GM23338 (cell line): ENCODE measurements at regions not wholly inside any gene's neighbourhood (a gene's known extent, or its start where the extent isn't known, plus 50 kb on each side); places are given as distances from the start of the nearest gene placed in this dataset.

Experiments used
- ATAC-seq: fragments of 200-7000 bp; cut with Tn5 transposase; 3 replicates; pipeline ENCODE4 v1.9.1; 2020
- DNase-seq: peaks from one replicate; pipeline ENCODE4 v3.0.0-alpha.2; 2015; ENCODE audit warnings: low spot score
- H2AFZ ChIP-seq: fragments of 200-600 bp; sonication (generic); 2 replicates; pipeline ENCODE4 v1.8.0; 2016; ENCODE audit warnings: antibody characterized with exemption, mild to moderate bottlenecking, moderate library complexity
- H3F3A ChIP-seq: fragments of 200-600 bp; sonication (generic); replicated peaks from 2 replicates; pipeline ENCODE4 v1.8.0; 2017; ENCODE audit warnings: antibody characterized with exemption, mixed run types, low read depth
- H3K27ac ChIP-seq: fragments of 200-600 bp; sonication (generic); 2 replicates; pipeline ENCODE4 v1.6.1; 2016; ENCODE audit warnings: low read depth
- H3K27me3 ChIP-seq: fragments of 200-600 bp; sonication (generic); 2 replicates; pipeline ENCODE4 v1.8.0; 2016; ENCODE audit warnings: mild to moderate bottlenecking, mixed run types, moderate library complexity; ENCODE audit not compliant: insufficient read depth
- H3K36me3 ChIP-seq: fragments of 200-600 bp; sonication (generic); 2 replicates; pipeline ENCODE4 v1.8.0; 2016; ENCODE audit warnings: mild to moderate bottlenecking; ENCODE audit not compliant: insufficient read depth
- H3K4me1 ChIP-seq: fragments of 200-600 bp; sonication (generic); 2 replicates; pipeline ENCODE4 v1.8.0; 2016; ENCODE audit warnings: mild to moderate bottlenecking, moderate library complexity; ENCODE audit not compliant: insufficient read depth
- H3K4me2 ChIP-seq: fragments of 200-600 bp; sonication (generic); 2 replicates; pipeline ENCODE4 v1.7.1; 2017; ENCODE audit warnings: mixed run types
- H3K4me3 ChIP-seq: fragments of 200-600 bp; sonication (generic); 2 replicates; pipeline ENCODE4 v1.6.1; 2016; ENCODE audit warnings: mixed run types
- H3K79me2 ChIP-seq: fragments of 200-600 bp; sonication (generic); replicated peaks from 2 replicates; pipeline ENCODE4 v1.8.0; 2017; ENCODE audit warnings: mild to moderate bottlenecking; ENCODE audit not compliant: insufficient read depth
- H3K9me2 ChIP-seq: fragments of 200-600 bp; sonication (generic); 2 replicates; pipeline ENCODE4 v1.8.0; 2017; ENCODE audit not compliant: insufficient read depth
- H4K20me1 ChIP-seq: fragments of 200-600 bp; sonication (generic); replicated peaks from 2 replicates; pipeline ENCODE4 v1.8.0; 2017; ENCODE audit warnings: mild to moderate bottlenecking; ENCODE audit not compliant: insufficient read depth
- H3K27ac Mint-ChIP-seq: 2 replicates; pipeline ENCODE4 v1.8.0; 2020; ENCODE audit warnings: inconsistent platforms, mild to moderate bottlenecking, moderate library complexity, mixed read lengths
- H3K27me3 Mint-ChIP-seq: 3 replicates; pipeline ENCODE4 v1.8.0; 2022; ENCODE audit warnings: low read depth, mild to moderate bottlenecking, moderate library complexity, mixed read lengths, inconsistent platforms; ENCODE audit not compliant: insufficient read depth, poor library complexity
- H3K36me3 Mint-ChIP-seq: 3 replicates; pipeline ENCODE4 v1.8.0; 2021; ENCODE audit warnings: low read depth, mild to moderate bottlenecking, inconsistent platforms, moderate library complexity, mixed read lengths
- H3K4me1 Mint-ChIP-seq: 3 replicates; pipeline ENCODE4 v1.8.0; 2020; ENCODE audit warnings: mild to moderate bottlenecking, inconsistent platforms, mixed read lengths
- H3K4me3 Mint-ChIP-seq: 3 replicates; pipeline ENCODE4 v1.8.0; 2021; ENCODE audit warnings: moderate library complexity, mild to moderate bottlenecking, inconsistent platforms, mixed read lengths
- H3K9me3 Mint-ChIP-seq: 3 replicates; pipeline ENCODE4 v1.8.0; 2020; ENCODE audit warnings: moderate library complexity, mild to moderate bottlenecking, inconsistent platforms, mixed read lengths
- CREB1 ChIP-seq: fragments of 250-450 bp; sonication (Bioruptor Pico); IDR thresholded peaks from 2 replicates; pipeline ENCODE4 v1.5.0; 2020; ENCODE audit warnings: low read depth, mild to moderate bottlenecking, moderate library complexity
- ETS1 ChIP-seq: IDR thresholded peaks from 2 replicates; pipeline ENCODE4 v1.6.1; 2016; ENCODE audit warnings: antibody characterized with exemption
- EZH2phosphoT487 ChIP-seq: fragments of 200-600 bp; sonication (generic); IDR thresholded peaks from one replicate; pipeline ENCODE4 v1.8.1; 2018; ENCODE audit warnings: antibody characterized with exemption; ENCODE audit not compliant: unreplicated experiment
- JUNB ChIP-seq: IDR thresholded peaks from one replicate; pipeline ENCODE4 v1.6.1; 2016; ENCODE audit warnings: antibody characterized with exemption; ENCODE audit not compliant: unreplicated experiment
- NANOG ChIP-seq: IDR thresholded peaks from 2 replicates; pipeline ENCODE4 v1.6.1; 2016; ENCODE audit warnings: antibody characterized with exemption, borderline replicate concordance
- POLR2AphosphoS5 ChIP-seq: IDR thresholded peaks from 2 replicates; pipeline ENCODE4 v1.6.1; 2016; ENCODE audit warnings: antibody characterized with exemption, low read depth
- REST ChIP-seq: IDR thresholded peaks from one replicate; pipeline ENCODE4 v1.6.1; 2018; ENCODE audit warnings: antibody characterized with exemption; ENCODE audit not compliant: unreplicated experiment
- STAT1 ChIP-seq: IDR thresholded peaks from one replicate; pipeline ENCODE4 v1.6.1; 2016; ENCODE audit warnings: antibody characterized with exemption; ENCODE audit not compliant: unreplicated experiment
- ZNF114 ChIP-seq: fragments of 250-450 bp; sonication (Bioruptor Pico); IDR thresholded peaks from 2 replicates; pipeline ENCODE4 v1.5.0; 2020; ENCODE audit warnings: mild to moderate bottlenecking, moderate library complexity
- ZNF331 ChIP-seq: fragments of 250-450 bp; sonication (Bioruptor Pico); IDR thresholded peaks from 2 replicates; pipeline ENCODE4 v1.5.0; 2020; ENCODE audit warnings: low read depth, mild to moderate bottlenecking, moderate library complexity
- ZNF462 ChIP-seq: fragments of 250-450 bp; sonication (Bioruptor Pico); IDR thresholded peaks from 2 replicates; pipeline ENCODE4 v1.5.0; 2020; ENCODE audit warnings: mild to moderate bottlenecking, moderate library complexity

- TF ChIP-seq ZNF331 (no peak), ZNF462 (CRISPR knock-in tag) (no peak), JUNB (no peak), CREB1 (CRISPR knock-in tag) (no peak), NANOG (no peak)
Measured at GRCh38 chr9:7536310-7536939, 263.2 kb downstream of the DMAC1 start (continued).

GRCh38 chr9:7534211-7534935, 265.2 kb downstream of the DMAC1 start:
- Histone ChIP-seq H3K79me2 (no peaks in the 10 kb centered on the region), H3K4me1 (no peaks in the 10 kb centered on the region), H4K20me1 (no peaks in the 10 kb centered on the region), H3K36me3 (no peaks in the 10 kb centered on the region), H3K27me3 (no peaks in the 10 kb centered on the region), H3F3A (no peaks in the 10 kb centered on the region), H3K9me2 (0 out of 2 replicates have a peak, but pooled peaks cover 5% of the 10 kb centered on the region), H3K27ac (no peak overlapping the region), H3K4me2 (no peak overlapping the region), H3K4me3 (no peak overlapping the region), H2AFZ (no peak overlapping the region)
- DNase-seq, result no peak
- H3K4me3 Mint-ChIP-seq, result no peak overlapping the region
- H3K27ac Mint-ChIP-seq, result no peak overlapping the region
- no peaks in the 10 kb centered on the region for H3K36me3 Mint-ChIP-seq
- no peaks in the 10 kb centered on the region for H3K9me3 Mint-ChIP-seq
- H3K27me3 Mint-ChIP-seq, result peaks cover 2% of the 10 kb centered on the region
- H3K4me1 Mint-ChIP-seq, result 0 out of 3 replicates have a peak, but pooled peaks cover 2% of the 10 kb centered on the region
- no peak for ATAC-seq
- TF ChIP-seq JUNB (no peak), ETS1 (no peak), NANOG (no peak), STAT1 (no peak), EZH2phosphoT487 (no peak), ZNF114 (no peak), POLR2AphosphoS5 (no peak), REST (no peak)
